NCI-H2227 (cell line): ENCODE measurements at regions not wholly inside any gene's neighbourhood (a gene's known extent, or its start where the extent isn't known, plus 50 kb on each side); places are given as distances from the start of the nearest gene placed in this dataset.

Source experiments
- DNase-seq: peaks from one replicate; lab custom pipeline; 2025; ENCODE audit not compliant: unreplicated experiment; lab: John Stamatoyannopoulos, UW

DNA sequence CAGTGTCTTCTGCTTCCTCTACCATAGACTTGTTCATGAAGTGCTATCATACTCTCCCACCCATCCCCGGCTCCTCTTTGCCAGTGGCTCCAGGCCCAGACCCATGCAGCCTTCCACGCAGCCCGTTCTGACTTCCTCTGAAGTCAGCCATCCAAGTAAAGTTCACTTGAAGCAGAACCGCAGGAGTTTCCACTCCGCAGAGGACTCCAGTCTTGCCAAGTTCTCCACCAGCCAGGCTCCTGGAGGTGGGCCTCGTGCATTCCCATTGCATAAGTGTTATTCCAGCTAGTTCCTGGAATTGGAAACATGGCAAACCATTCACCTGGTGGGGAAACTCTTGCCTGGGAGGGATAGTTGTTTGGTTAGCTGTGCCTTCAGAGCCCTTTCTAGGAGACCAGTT lies 185.1 kb downstream of the PLPP3 start:
- DNase-seq = no peak

DNA sequence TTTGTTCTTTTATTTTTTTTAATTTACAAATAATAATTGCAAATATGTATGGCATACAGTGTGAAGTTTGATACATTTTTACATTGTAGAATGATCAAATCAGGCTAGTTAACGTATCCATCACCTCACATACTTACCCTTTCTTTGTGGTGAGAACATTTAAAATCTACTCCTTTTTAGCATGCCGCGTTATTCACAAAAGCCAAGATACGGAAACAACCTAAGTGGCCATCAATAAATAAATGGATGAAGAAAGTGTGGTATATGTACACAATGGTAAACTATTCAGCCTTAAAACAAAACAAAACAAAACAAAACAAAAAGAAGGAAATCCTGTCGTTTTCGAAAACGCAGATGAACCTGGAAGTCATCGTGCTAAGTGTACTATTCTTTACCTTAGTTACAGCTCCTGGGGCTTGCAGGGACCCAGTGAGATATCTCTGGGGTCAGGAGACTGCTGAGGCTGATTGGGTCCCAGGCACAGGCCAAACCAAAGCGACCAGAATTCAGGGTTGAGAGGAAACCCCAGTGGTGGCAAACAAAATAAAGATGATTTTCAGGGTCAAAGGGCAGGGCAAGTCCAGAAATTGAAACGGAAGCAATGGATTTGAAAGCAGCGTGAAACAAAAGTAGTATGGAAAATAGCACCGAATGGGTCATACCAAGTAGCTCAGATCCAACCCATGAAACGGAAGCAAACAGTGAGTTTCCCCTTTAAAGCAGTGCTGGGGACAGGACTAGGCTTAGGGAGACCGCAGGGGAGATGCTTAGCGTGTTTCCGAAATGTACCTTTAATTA lies 188.2 kb downstream of the PLPP3 start:
- DNase-seq = no peak

DNA sequence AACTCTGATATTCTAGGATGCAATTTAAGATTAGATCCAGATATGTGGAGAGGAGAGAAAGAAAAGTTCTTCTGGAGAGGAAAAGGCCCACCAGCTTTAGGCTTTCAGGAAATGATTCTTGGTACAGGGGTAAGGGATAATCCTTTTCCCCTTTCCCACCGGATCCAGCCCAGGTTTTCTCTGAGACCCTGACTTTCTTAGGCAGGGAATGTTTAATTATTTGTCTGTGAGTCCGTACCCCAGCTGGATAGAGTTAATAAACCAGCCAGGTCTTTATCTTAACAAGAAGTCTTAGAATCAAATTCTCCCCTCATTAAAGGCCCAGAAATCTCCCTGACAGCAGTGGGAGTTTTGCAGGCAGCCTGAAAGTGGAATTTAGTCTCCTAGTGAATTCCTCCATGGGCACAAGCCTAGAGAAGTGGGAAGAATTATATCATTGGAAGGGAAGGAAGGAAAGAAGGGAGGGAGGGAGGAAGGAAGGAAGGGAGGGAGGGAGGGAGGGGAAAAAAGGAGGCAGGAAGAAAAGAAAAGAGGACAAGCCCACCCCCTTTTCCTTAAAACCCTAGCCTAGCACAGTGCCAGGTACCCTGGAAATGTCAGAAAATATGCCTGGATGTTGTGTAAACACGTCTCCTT lies 189.0 kb downstream of the PLPP3 start:
- DNase-seq = no peak

DNA sequence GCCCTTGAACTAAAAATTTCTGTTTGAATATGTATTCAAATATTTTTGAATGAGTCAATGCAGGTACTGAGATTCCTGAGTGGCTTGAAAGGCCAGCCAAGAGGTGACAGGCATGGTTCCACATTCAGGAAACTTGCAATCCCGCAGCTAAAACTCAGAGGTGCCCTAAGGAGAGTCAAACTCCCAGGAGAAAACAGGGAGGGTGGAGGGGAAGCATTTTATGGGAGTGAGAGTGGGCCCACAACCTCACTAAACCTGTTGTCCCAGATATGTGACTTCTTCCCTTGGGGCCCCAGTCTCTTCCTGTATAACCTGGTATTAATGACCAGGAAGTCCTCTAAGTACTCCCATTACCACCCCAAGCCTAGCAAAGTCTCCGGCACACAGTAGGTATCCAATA lies 189.6 kb downstream of the PLPP3 start:
- no peak for DNase-seq

DNA sequence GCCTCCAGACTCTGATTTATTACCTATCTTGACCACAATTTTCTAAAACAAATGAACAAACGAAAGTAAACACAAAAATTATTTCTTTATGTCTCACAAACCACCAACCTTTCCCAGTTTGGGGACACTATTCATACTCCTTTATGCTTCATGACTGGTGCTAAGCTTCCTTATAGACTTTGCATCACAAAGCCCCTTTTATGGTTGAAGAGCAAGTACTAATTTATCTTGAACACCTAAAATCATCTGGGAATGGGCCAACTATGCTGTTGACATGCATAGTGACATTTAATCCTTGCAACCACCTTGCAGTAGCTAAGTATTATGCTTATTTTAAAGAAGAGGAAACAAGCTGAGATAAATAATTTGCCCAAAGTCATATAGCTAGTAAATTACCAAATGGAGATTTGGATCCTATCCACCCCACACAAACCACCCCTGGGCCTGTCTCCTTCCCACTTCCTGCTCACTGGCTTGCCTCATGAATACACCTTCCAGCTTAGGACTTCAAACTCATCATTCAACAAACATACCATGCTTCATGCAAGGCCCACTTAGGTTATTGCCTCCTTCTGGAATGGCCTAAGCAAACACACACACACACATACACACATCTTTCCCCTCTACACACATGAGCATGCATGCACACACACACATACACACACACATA lies 192.2 kb downstream of the PLPP3 start:
- DNase-seq = no peak

DNA sequence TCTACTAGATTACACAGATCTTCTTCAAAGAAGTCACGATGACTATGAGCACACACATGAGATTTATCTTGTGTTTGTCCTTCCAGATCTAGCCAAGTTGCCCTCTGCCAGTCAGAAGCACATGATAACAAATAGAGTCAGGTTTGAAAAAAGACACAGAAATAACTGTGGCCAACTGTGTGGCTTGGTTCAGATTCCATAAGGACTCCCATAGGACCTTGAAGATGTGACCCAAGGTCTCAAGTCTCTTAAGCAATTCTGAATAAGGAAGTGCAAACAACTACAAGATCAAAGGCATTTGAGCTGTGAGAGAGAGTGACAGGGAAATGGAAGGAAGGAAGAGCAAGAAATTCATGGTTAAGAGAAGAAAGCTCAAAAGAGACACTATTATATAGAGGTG lies 194.0 kb downstream of the PLPP3 start:
- DNase-seq = no peak

DNA sequence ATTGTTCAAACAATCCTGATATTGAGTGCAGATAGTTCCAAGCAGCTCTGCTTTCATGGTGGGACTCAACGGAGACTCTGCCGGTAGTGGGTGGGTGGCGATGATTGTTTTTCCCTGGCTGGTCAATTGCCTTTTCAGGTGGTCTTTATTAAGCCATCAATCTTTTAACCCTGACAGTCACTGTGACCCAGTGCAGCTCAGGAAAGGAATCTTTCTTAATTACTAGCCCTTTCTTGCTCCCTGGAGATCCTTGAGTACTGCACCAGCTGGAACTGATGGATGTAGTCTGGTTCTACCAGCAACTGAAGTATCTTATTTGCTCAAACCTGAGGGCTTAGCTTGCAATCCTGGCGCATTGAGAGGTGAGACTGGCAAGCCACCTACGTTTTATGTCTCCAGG lies 196.4 kb downstream of the PLPP3 start:
- DNase-seq = peak; percentile 38

DNA sequence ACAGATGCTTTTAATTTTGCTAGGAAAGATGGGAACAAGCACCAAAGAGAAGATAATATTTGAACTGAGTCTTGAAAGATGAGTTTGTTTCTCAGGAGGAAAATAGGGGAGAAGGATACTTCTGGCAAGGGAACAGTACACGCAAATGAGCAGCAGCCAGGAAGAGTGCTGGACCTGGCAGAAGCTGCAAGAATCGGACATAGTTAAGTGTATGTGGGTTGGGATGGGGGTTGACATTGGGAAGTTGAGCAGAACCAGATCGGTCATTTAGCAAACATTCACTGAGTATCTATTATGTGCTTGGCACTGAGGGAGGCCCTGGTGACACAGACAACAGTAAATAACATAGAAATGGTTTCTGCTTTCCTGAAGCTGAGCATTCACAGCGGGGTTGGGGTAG lies 198.8 kb downstream of the PLPP3 start:
- no peak for DNase-seq

DNA sequence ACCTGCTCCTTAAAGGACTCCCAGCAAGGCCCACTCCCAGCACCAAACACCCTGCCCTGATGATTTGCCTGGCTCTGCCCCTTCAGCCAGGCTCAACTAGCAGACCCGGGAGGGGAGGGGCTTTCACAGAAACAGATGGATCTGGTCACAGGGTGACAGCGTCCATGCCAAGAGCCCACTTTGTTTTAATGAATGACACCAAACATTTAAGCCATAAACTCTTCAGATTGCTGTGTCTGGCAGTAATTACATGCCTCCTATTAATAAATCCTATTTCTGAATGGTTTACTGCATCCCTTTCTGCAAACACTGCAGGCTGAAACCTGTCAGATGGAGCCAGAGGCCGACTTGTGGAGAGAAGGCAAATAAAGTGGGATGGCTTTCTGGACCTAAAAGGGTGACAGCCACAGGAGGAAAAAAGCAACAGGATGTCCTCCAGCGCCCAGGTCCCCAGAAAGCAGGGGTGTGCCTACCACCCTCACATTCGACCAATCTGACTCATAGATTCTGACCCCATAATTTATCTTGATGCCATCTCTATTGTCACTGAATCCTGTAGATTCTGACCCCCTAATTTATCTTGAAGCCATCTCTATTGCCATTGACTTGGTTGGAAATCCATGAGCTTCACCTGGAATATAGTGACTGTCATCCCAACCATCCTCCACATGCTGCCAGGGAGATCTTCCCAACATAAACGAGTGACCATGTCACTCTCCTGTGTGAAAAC lies 200.9 kb downstream of the PLPP3 start:
- peak; percentile 70 for DNase-seq

DNA sequence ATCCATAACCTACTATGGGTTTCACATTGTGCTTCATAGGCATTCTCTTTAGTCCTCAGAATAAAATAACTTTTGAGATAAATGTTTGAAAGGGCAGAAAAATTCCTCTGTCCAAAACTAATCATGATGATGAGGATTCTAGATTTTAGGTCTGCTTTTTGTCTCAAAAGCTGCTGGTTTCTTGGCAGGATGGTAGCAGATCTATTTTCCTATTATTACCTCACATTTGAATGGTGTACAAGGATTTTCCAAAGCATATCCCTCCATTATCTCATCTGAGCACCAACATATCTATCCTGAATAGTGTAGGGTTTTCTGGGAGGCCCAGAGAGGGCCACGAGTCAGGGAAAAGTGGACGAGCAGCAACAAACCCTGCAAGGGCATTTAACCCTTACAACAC lies 201.9 kb downstream of the PLPP3 start:
- DNase-seq = no peak

DNA sequence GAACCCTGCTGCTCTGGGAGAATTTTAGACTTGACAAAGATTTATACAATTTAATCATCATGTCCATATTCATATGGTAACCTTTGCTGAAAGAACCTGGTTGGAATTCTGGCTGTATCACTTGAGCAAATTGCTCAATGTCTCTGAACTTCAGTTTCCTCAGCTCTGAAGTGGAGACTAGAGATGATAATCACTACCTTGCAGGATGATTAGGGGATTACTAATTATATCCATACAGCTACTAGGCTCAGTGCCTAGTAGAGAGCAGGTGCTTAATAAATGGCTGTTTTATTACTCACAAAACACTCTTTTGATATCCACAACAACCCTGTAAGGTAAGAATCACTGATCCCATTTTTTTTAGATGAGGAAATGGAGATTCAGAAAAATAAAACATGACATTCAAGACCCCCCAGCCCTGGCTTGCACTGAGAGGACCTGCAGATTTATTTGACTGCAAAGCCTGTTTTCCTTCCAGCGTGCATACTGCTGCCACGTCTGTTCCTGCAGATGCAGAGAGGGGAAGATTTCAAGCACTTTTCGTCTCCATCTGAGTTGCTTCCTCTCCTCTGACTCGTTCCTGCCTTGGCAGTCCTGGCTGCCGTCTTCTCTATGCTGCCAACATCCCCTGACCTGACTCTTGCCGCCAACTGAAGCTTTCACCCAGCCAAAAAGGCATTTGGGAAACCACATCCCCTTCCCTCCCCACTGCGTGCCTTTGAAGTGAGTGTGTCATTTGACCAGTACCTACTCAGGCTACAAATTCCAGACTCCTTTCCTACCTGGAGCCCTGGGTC lies 203.0 kb downstream of the PLPP3 start:
- peak; percentile 22 for DNase-seq

DNA sequence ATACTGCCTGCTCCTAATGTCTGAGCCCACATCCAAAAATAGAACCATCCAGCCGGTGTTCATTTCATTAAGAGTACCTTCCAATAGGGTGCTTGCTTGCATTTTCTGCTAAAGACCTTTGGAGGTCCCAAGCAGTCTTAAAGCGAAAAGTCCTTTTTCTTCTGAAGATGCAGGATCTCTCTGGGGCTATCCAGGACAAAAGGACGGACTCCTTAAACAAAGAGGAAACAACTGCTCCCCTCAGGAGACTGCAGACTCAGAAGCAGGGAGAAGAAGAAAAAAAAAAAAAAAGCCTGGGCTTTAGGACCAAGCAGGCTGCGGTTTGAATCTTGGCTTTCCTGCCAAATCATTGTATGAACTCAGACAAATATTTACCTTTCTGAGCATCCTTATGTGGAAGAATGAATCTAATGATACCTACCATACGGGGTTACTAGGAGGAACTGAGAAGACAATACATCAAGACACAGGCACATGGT lies 204.0 kb downstream of the PLPP3 start:
- DNase-seq = no peak

DNA sequence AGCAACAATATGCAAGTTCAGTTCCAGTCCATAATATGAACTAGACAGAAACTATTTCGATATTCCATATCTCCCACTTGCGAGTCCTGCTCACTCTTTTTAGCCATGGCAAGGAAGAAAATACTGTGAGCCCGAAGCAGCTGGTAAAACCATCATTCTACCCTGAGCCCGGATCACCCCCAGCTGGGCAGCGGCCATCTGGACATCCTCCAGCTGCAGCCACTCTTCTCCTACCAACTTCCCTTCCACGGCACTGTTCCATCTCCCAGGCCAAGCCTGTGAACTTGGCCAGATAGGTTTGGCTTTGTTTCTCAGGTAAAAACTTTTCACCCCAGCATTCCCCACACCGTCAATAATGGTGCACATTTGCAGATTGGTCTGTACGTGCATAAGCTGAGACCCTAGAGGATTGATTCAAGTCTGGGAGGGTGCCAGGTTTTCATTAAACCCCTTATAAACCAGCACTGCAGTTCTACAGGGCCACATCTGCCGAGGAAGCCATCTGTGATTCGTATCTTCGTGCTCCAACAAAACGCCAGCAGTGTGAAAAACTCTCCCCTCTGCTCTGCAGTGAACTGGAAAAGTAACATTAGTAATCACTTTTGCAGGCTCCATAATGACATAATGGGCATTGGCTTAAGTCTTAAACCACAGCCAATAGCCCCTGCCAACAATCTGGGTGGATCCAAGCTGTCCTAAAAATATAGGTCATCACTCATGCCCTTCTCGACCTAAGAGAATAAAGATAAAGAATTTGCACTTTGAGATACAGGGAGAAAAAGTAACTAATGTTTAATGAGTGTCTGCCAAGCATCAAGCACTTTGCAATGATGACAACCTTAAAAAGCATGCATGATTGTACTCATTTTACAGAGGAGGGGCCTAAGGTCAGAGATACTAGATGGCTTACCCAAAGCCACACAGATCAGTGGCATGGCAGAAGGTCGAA lies 205.1 kb downstream of the PLPP3 start:
- DNase-seq = peak; percentile 17

DNA sequence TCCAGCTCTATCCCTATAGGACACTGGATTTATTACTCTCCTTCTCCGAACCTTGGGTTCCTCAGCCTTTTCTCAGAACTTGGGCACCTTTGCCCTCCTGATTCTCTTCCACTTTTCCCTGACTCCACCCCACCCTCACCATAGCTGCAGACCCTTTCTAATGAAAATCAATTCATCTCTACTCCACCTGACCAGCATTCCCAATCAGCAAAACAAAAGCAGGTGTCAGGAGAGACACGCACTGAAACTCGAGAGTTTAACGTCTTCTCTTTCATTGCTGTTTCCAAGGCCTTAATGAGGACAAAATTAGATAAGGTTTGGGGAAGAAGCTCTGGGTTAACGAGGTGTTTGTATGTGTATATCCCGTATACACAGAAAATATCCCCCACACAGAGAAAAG lies 208.8 kb downstream of the PLPP3 start:
- no peak for DNase-seq

DNA sequence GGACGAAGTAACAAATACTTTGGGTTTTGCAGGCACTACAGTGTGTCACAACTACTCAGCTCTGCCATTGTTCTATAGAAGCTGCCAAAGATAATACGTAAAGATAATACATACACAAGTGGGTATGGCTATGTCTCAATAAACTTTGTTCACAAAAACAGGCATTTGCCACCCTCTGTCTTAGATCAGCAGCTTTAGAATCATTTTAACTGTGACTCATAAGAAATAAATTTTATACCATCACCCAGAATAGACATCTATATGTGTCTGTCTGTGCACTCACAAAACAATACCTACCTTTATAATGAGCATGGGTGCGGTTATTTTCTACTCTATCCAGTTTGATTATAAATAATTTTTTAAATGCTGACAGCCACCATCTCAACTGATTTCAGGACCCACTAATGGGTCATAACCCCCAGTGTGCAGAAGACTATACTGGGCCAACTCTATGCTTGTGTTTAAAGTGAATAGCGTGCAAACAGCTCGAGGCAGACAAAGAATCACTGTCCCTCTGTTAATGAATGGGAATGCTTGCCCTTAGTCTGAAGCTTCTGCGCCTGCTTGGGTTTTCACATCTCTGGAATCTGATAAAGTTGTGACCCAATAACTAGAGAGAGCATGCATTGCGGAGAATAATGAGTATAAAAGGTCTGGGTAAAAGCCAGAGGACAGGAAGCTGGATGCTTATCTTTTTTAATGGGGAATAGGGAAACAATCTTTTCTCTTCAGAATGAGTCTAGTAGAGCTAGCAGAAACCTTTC lies 216.2 kb downstream of the PLPP3 start:
- DNase-seq = no peak

DNA sequence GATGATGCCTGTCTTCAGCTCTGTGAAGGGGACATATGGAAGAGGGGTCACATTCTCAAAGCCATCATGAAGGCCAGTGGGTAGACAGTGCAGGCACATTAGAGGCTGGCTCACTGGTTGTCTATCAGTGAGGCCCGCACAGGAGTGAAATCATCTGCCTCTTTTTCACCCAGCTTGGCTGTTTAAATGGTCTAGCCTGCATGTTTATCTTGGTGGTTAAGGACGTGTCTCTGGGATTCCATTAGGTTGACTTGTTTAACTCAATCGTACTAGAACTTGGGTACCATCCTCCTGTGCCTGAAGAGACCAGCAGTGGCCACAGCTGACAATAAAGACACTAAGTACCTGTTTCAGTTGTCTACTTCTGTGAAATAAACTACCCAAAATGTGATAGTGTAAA lies 219.3 kb downstream of the PLPP3 start:
- DNase-seq = no peak

DNA sequence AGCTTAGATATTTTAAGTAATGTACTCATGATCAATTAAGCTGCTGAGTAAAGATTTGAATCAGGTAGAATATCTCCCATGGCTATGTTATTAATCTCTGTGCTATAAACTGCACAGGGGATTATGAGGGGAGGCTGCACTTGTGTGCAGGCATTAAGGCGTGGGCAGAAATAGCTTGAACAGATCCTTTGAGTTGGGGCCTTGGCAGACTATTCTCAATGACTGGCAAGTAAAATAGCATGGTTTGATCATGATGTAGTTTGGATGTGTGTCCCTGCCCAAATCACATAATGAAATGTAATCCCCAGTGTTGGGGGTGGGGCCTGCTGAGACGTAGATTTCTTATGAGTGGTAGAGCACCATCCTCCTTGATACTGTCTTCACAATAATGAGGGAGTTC lies 220.3 kb downstream of the PLPP3 start:
- DNase-seq = no peak

DNA sequence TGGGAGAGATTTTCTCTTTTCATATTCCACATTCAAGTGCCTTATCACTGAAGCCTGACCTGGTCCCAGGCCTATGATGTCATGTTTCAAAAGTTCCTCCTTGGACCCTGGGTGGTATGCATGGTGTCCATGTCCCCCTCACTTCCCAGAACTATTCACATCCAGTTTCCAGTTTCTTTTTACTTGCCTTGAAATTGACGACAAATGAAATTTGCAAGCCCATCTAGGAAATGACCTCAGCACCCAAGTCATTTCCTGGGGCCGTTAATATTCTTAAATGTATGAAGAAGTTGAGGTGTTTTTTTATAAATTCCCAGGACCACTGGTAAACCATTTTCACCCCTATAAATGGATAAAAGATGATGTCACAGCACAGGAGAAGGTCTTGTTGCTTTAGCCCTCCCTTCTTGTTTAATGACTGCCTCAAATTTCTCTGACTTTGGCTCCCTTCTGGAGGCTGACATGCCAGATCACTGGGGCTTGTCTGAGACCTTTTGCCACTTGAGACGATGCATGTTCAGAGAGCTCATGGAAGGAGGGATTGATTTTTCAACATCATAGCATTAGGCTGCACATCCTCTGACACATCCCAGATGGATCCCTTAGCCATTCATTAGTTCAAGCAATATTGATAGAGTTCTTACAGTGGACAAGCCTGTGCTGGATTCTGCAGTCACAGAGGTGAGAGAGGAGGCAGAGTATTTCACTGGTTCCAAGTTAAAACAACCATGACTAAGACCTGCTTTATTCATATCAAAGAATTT lies 221.3 kb downstream of the PLPP3 start:
- DNase-seq = no peak
